AG09319 (cell line): ENCODE measurements at regions not wholly inside any gene's neighbourhood (a gene's known extent, or its start where the extent isn't known, plus 50 kb on each side); places are given as distances from the start of the nearest gene placed in this dataset.

ENCODE experiments used
- DNase-seq: peaks from one replicate; pipeline ENCODE4 v3.0.0-alpha.2; 2010; ENCODE audit warnings: low read depth; ENCODE audit errors: extremely low read depth
- TF ChIP-seq, protein P1 (sequence below): IDR thresholded peaks from 2 replicates; pipeline ENCODE4 v1.5.1; 2011; ENCODE audit warnings: low read depth, mild to moderate bottlenecking, inconsistent platforms, low read length, moderate library complexity

DNA sequence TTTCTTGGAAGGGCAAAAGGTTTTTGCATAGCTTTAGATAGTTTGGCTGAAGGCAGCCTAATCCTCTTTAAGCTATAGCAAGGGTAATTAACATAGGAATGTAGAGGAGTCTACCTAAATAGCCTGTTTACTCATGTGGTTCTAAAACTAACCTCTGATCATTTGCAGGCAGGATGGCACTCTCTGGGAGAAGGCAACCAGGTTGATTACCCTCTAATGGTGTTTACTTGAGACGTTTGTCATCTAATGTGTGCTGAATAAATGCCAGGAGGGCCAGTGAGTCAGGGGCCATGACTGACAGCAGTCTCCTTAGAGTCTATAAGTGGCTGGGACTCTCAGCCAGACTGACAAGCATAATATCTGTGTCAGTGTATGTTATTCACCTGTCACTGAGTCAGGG lies 286.4 kb downstream of the PCNX1 start:
- TF ChIP-seq, protein P1, sequence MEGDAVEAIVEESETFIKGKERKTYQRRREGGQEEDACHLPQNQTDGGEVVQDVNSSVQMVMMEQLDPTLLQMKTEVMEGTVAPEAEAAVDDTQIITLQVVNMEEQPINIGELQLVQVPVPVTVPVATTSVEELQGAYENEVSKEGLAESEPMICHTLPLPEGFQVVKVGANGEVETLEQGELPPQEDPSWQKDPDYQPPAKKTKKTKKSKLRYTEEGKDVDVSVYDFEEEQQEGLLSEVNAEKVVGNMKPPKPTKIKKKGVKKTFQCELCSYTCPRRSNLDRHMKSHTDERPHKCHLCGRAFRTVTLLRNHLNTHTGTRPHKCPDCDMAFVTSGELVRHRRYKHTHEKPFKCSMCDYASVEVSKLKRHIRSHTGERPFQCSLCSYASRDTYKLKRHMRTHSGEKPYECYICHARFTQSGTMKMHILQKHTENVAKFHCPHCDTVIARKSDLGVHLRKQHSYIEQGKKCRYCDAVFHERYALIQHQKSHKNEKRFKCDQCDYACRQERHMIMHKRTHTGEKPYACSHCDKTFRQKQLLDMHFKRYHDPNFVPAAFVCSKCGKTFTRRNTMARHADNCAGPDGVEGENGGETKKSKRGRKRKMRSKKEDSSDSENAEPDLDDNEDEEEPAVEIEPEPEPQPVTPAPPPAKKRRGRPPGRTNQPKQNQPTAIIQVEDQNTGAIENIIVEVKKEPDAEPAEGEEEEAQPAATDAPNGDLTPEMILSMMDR: no peak
- no peak for DNase-seq

- no peak for DNase-seq
- TF ChIP-seq, protein P1: no peak
Measured at GRCh38 chr14:71194251-71194650, 287.0 kb downstream of the PCNX1 start.

DNA sequence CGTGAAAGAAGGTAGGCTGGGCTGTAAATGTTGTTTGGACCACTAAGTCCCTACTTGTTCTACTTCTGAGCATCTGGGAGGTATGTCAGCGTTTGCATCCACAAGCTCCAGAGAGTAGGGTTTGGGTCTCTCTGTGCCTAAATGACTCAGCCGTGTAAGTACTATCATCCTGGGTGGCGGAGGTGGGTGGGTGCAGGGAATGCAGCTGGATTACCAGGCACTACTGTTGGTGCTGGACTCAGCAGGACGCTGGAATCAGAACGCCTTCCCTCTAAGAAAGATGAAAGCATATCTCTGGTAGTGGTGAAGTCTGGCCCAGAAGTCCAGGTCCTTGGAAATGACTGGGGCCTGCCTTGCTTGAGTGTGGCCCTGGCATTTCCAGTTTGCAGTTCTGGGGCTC lies 289.7 kb downstream of the PCNX1 start:
- no peak for DNase-seq
- TF ChIP-seq, protein P1: no peak

GRCh38 chr14:71198687-71199086 lies 291.4 kb downstream of the PCNX1 start:
- DNase-seq: no peak
- TF ChIP-seq, protein P1: no peak

DNA sequence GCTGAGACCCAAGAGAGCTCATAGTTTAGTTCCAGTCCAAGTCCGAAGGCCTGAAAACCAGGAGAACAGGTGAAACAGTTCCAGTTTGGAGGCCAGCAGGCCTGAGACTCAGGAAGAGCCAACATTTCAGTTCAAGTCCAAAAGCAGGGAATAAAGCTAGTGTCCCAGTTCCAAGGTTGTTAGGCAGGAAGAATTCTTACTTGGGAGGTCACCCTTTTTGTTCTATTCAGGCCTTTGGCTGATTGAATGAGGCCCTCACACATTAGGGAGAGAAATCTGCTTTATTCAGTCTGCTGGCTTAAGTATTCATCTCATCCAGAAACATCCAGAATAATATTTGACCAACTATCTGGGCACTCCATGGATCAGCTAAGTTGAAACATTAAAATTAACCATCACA lies 294.6 kb downstream of the PCNX1 start:
- no peak for DNase-seq
- TF ChIP-seq, protein P1: no peak

GRCh38 chr14:71202881-71203280 lies 295.6 kb downstream of the PCNX1 start:
- TF ChIP-seq, protein P1: no peak
- no peak for DNase-seq

DNA sequence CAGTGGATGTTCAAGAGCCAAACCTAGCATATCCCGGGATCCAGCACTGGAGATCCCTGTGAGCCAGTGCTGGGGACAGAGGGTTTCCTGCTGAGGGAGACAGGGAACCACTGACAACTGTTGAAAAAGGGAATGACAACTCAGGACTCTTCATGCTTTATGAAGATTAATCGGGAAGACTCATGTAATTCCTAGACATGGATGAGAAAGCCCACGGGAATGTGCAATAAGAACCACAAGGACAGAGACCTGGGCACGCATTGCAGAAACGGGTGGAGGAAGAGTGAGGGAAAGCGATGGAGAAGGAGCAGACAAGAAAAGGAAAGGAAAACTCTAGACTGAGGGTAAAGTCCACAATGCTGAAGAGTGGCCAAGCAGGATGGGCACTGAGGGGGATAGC lies 296.0 kb downstream of the PCNX1 start:
- TF ChIP-seq, protein P1: no peak
- DNase-seq: no peak
